ENCODE measurements at regions not wholly inside any gene's neighbourhood (a gene's known extent, or its start where the extent isn't known, plus 50 kb on each side); places are given as distances from the start of the nearest gene placed in this dataset.

DNA sequence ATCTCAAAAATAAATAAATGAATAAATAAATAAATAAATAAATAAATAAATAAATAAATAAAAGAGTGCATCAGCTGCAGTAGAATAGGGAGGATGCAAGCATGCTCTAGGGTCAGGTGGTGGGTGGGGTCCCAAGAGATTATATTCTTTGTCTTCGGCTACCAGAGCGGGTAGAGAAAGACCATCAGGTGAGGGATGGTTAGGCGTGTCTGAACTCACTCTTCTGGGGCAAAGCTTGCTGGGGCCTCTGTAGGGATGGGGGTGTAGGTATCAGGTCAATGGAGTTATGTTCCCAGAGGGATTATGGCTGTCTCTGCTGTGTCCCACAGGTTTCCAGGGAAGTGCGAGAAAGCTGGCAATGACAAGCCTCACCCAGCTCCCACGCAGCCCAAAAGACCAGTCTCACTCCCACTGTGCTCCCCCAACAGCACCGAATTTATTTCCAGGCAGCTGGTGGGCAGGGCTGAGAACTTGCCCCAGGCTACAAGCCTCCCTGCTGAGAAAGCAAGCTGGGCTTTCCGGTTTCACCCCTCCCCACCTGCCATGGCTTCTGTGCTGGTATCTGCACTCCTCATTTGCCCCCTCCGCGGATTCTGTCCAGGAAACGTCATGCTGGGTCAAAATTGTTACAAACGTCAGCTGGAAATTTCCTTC, 180.8 kb downstream of the LURAP1L start:
- no peaks in the 10 kb centered on the region for H3K4me1 Mint-ChIP-seq
- H3K27ac Mint-ChIP-seq, result no peak overlapping the region
- H3K4me3 Mint-ChIP-seq, result no peak overlapping the region
- peaks cover 0 to 40% (median 10%) of the 10 kb centered on the region in 9 donors for H3K9me3 Mint-ChIP-seq
- POLR2A ChIA-PET, result no interaction called here
- no peak for ATAC-seq
- H3K36me3 Mint-ChIP-seq, result no peaks in the 10 kb centered on the region
- DNase-seq, result no peak
- H3K27me3 Mint-ChIP-seq, result no peaks in the 10 kb centered on the region

- POLR2A ChIA-PET, result no interaction called here
- ATAC-seq, result no peak
- no peak overlapping the region for H3K4me3 Mint-ChIP-seq
- no peaks in the 10 kb centered on the region for H3K4me1 Mint-ChIP-seq
- no peak overlapping the region for H3K27ac Mint-ChIP-seq
- no peaks in the 10 kb centered on the region for H3K27me3 Mint-ChIP-seq
- no peak for DNase-seq
- no peaks in the 10 kb centered on the region for H3K36me3 Mint-ChIP-seq
- H3K9me3 Mint-ChIP-seq, result peaks cover 0 to 38% (median 9%) of the 10 kb centered on the region in 9 donors
These were observed 181.4 kb downstream of the LURAP1L start for GRCh38 chr9:12956261-12956660.

- no peak overlapping the region for H3K27ac Mint-ChIP-seq
- no peaks in the 10 kb centered on the region for H3K27me3 Mint-ChIP-seq
- H3K9me3 Mint-ChIP-seq, result peaks cover 0 to 33% (median 9%) of the 10 kb centered on the region in 9 donors
- POLR2A ChIA-PET, result no interaction called here
- ATAC-seq (no peak), DNase-seq (no peak)
- H3K4me1 Mint-ChIP-seq, result no peaks in the 10 kb centered on the region
- no peak overlapping the region for H3K4me3 Mint-ChIP-seq
- H3K36me3 Mint-ChIP-seq, result no peaks in the 10 kb centered on the region
These were observed 182.0 kb downstream of the LURAP1L start for GRCh38 chr9:12956805-12957204.

- ATAC-seq, result no peak
- POLR2A ChIA-PET, result no interaction called here
- Mint-ChIP-seq H3K4me3 (no peak overlapping the region), H3K4me1 (no peaks in the 10 kb centered on the region), H3K9me3 (peaks cover 0 to 23% (median 9%) of the 10 kb centered on the region in 9 donors), H3K36me3 (no peaks in the 10 kb centered on the region), H3K27me3 (no peaks in the 10 kb centered on the region), H3K27ac (no peak overlapping the region)
- no peak for DNase-seq
These were observed 183.5 kb downstream of the LURAP1L start for GRCh38 chr9:12958279-12958678.

GRCh38 chr9:12958708-12959107, 183.9 kb downstream of the LURAP1L start:
- Mint-ChIP-seq H3K27ac (no peak overlapping the region), H3K4me3 (no peak overlapping the region), H3K9me3 (peaks cover 0 to 23% (median 9%) of the 10 kb centered on the region in 9 donors), H3K36me3 (no peaks in the 10 kb centered on the region), H3K4me1 (no peaks in the 10 kb centered on the region), H3K27me3 (no peaks in the 10 kb centered on the region)
- POLR2A ChIA-PET, result no interaction called here
- ATAC-seq (no peak), DNase-seq (no peak)

DNA sequence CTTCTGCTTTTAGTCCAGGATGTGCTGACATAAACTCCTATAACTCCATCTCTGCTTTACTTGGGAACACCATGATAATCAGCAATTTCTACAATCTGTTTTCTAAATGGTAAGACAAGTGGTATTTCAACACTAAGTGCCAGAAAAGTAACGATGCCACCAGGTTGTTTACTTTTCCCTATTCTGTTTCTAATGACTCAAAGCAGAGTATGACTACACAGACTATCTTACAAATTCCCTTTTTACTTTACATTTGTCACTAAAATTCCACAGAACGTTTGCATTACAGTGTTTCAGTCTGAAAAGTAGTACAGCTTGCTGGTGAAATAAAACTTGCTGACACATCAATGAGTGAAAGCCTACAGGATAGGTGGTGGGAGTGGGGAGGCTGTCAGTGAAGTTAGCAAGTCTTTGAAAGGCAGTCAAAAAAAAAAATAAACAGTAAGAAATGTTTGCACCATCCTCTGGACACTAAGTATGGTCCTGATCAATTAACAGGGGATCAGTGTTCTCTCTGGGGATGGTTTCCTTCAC, 186.5 kb downstream of the LURAP1L start:
- ATAC-seq (no peak), DNase-seq (no peak)
- Mint-ChIP-seq H3K4me3 (no peak overlapping the region), H3K27me3 (no peaks in the 10 kb centered on the region), H3K36me3 (no peaks in the 10 kb centered on the region), H3K4me1 (no peaks in the 10 kb centered on the region), H3K9me3 (peaks cover 0 to 23% (median 6%) of the 10 kb centered on the region in 9 donors), H3K27ac (no peak overlapping the region)
- POLR2A ChIA-PET, result no interaction called here

DNA sequence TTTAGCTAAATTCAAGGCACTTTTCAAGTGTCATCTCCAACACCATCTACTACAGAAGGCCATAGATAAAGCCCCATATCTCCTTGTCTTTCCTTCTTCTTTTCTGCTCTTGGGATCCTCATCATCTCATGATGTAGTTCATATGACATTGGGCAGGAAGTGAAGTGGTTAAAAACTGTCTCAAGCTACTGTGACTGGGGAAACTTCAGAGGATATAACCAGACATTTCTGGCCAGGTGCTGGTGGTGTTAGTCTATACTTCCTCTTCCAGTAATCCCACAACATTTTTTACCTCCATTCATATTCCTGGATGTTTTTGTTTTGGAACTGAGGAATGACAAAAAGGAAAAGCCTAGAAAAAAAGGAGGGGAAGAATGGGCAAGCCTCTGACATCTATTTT, 188.7 kb downstream of the LURAP1L start:
- H3K4me3 Mint-ChIP-seq, result no peak overlapping the region
- H3K9me3 Mint-ChIP-seq, result peaks cover 0 to 12% (median 5%) of the 10 kb centered on the region in 9 donors
- no peaks in the 10 kb centered on the region for H3K36me3 Mint-ChIP-seq
- POLR2A ChIA-PET, result no interaction called here
- H3K4me1 Mint-ChIP-seq, result no peaks in the 10 kb centered on the region
- no peaks in the 10 kb centered on the region for H3K27me3 Mint-ChIP-seq
- no peak overlapping the region for H3K27ac Mint-ChIP-seq
- no peak for ATAC-seq
- no peak for DNase-seq

- Mint-ChIP-seq H3K27me3 (no peaks in the 10 kb centered on the region), H3K9me3 (peaks cover 0 to 9% (median 3%) of the 10 kb centered on the region in 9 donors), H3K27ac (no peak overlapping the region), H3K4me1 (no peaks in the 10 kb centered on the region), H3K4me3 (no peak overlapping the region), H3K36me3 (no peaks in the 10 kb centered on the region)
- DNase-seq (no peak), ATAC-seq (no peak)
- POLR2A ChIA-PET, result no interaction called here
These were observed 189.5 kb downstream of the LURAP1L start for GRCh38 chr9:12964271-12964670.

DNA sequence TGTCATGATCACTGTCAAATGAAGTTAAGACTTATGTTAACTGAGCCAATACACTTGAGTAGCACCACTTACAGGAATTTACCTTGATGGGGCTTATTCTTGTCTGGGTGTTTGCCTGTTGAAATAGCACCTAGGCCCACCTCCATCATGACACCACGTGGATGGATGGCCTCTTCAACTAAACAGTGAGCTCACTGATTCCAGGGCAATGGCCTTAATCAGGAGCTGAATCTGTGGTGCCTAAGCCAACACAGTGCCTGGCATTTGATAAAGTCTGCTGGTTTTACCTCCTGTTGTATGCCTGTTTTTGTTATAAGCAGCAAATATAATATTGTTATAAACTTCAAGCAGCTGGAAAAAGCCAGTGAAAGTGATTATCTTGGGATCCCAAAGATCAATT, 190.5 kb downstream of the LURAP1L start:
- Mint-ChIP-seq H3K27ac (no peak overlapping the region), H3K27me3 (no peaks in the 10 kb centered on the region), H3K36me3 (no peaks in the 10 kb centered on the region), H3K4me1 (no peaks in the 10 kb centered on the region), H3K4me3 (no peak overlapping the region), H3K9me3 (peaks cover 0 to 4% (median 0%) of the 10 kb centered on the region in 9 donors)
- POLR2A ChIA-PET, result no interaction called here
- ATAC-seq (no peak), DNase-seq (no peak)

GRCh38 chr9:12968093-12968492, 193.3 kb downstream of the LURAP1L start:
- Mint-ChIP-seq H3K27me3 (no peaks in the 10 kb centered on the region), H3K27ac (no peak overlapping the region), H3K9me3 (peaks cover 0 to 11% (median 0%) of the 10 kb centered on the region in 9 donors), H3K36me3 (no peaks in the 10 kb centered on the region), H3K4me3 (no peak overlapping the region), H3K4me1 (no peaks in the 10 kb centered on the region)
- no peak for ATAC-seq
- POLR2A ChIA-PET, result no interaction called here
- DNase-seq, result no peak

DNA sequence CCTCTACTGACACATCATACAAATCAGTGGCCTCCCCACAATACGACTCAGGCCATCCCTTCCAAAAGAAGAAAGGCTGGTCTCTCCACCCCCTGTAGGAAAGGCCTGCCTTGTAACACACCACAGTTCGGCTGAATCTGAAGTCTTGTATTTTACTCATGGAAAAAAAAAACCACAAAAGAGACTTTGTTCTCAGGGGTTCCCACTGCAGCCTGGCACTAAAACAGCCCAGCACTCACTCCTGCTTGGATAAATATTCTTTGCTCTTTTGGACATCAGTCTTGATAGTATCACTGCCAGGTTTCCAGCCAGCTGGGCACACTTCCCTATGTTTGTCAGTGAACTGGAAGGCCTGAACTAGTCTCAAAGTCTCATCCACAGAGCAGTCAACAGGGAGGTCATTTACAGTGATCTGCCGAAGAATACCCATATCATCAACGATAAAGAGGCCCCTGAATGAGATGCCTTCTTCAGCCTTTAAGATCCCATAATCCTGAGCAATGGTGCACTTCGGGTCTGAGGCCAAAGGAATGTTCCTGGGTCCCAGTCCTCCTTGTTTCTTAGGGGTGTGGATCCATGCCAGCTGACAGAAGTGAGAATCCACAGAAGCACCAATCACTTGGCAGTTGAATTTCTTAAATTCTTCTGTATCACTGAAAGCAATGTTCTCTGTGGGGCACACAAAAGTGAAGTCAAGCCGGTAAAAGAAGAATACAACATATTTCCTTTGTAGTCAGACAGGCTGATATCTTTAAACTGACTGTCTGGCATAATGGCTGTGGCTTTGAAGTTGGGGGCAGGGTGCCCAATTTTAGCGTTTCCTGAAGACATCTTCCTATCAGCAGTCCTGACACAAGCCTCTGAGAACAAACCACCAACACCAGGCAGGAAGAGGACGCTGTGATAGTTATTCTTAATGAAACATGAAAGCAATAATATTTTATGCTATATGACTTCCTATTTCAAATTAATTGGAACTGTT, 198.1 kb downstream of the LURAP1L start:
- POLR2A ChIA-PET, result no interaction called here
- Mint-ChIP-seq H3K4me1 (no peaks in the 10 kb centered on the region), H3K27me3 (no peaks in the 10 kb centered on the region), H3K27ac (no peak overlapping the region), H3K9me3 (peaks cover 0 to 11% (median 3%) of the 10 kb centered on the region in 9 donors), H3K36me3 (no peaks in the 10 kb centered on the region), H3K4me3 (no peak overlapping the region)
- ATAC-seq (no peak), DNase-seq (no peak)

DNA sequence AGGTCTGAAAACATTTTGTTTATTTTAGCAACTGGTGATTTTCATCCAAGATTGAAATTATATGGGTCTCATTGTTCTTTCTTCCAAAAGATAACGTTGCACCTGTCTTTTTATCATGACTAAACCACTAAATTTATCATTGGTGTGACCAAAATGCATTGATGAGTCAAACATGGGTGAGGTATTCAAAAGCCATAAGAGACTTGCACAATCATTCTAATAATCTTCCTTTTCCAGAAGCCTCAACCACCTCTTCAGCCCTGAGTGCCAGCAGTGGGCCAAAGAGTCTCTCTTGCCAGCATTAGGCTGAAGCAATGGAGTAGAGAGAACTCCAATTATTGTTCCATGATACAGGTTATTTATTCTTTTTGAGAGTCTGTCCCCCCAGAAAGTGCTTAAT, 198.9 kb downstream of the LURAP1L start:
- no peaks in the 10 kb centered on the region for H3K27me3 Mint-ChIP-seq
- no peaks in the 10 kb centered on the region for H3K36me3 Mint-ChIP-seq
- POLR2A ChIA-PET, result no interaction called here
- no peak overlapping the region for H3K27ac Mint-ChIP-seq
- DNase-seq, result no peak
- no peaks in the 10 kb centered on the region for H3K4me1 Mint-ChIP-seq
- no peak overlapping the region for H3K4me3 Mint-ChIP-seq
- peaks cover 0 to 9% (median 5%) of the 10 kb centered on the region in 9 donors for H3K9me3 Mint-ChIP-seq
- no peak for ATAC-seq

- Mint-ChIP-seq H3K4me1 (no peaks in the 10 kb centered on the region), H3K36me3 (no peaks in the 10 kb centered on the region), H3K9me3 (peaks cover 0 to 9% (median 5%) of the 10 kb centered on the region in 9 donors), H3K4me3 (no peak overlapping the region), H3K27ac (no peak overlapping the region), H3K27me3 (no peaks in the 10 kb centered on the region)
- DNase-seq, result no peak
- POLR2A ChIA-PET, result no interaction called here
- no peak for ATAC-seq
These were observed 199.9 kb downstream of the LURAP1L start for GRCh38 chr9:12974671-12975070.

Data from naive thymus-derived CD8-positive, alpha-beta T cell (primary cell).